Fibroblast of mammary gland (primary cell): ENCODE measurements at regions not wholly inside any gene's neighbourhood (a gene's known extent, or its start where the extent isn't known, plus 50 kb on each side); places are given as distances from the start of the nearest gene placed in this dataset.

Experiments used
- DNase-seq: peaks from one replicate; pipeline ENCODE4 v3.0.0-alpha.2; 2010; ENCODE audit warnings: low read depth
- H3K4me3 ChIP-seq: 2 replicates; pipeline ENCODE4 v1.5.1; 2011; ENCODE audit warnings: low read depth, mild to moderate bottlenecking, low read length, moderate library complexity; ENCODE audit not compliant: control insufficient read depth
- TF ChIP-seq, protein P1 (sequence below): conservative IDR thresholded peaks from 2 replicates; pipeline ENCODE4 v1.5.1; 2011; ENCODE audit warnings: low read depth, low read length, inconsistent platforms; ENCODE audit not compliant: control insufficient read depth, insufficient read depth

GRCh38 chr14:75333606-75334548 lies 55.2 kb downstream of the FOS start:
- no peak overlapping the region for H3K4me3 ChIP-seq
- TF ChIP-seq, protein P1, sequence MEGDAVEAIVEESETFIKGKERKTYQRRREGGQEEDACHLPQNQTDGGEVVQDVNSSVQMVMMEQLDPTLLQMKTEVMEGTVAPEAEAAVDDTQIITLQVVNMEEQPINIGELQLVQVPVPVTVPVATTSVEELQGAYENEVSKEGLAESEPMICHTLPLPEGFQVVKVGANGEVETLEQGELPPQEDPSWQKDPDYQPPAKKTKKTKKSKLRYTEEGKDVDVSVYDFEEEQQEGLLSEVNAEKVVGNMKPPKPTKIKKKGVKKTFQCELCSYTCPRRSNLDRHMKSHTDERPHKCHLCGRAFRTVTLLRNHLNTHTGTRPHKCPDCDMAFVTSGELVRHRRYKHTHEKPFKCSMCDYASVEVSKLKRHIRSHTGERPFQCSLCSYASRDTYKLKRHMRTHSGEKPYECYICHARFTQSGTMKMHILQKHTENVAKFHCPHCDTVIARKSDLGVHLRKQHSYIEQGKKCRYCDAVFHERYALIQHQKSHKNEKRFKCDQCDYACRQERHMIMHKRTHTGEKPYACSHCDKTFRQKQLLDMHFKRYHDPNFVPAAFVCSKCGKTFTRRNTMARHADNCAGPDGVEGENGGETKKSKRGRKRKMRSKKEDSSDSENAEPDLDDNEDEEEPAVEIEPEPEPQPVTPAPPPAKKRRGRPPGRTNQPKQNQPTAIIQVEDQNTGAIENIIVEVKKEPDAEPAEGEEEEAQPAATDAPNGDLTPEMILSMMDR = no peak
- DNase-seq = no peak

DNA sequence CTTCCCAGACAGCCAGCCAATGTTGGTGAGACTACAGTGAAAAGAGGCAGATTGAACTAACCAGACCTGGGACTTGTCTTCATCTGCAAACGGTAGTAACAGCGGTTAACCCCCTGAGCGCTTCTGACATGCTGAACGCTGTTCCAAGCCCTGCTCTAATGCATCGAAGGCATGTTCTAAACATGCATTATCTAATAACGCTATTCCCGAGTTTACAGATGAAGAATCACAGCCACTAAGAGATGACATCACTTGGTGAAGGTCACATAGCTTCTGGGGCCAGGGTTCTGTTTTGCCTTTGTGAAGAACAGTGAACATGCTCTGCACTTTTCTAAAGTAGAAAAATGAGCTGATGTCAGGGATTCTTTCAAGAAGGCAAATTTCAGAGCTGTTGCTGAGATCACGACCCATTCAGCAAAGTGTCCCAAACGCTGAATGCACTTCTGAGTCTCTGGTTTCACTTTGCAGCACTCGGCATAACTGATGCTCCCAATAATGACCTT lies 56.0 kb downstream of the FOS start:
- TF ChIP-seq, protein P1 = no peak
- no peak overlapping the region for H3K4me3 ChIP-seq
- no peak for DNase-seq

DNA sequence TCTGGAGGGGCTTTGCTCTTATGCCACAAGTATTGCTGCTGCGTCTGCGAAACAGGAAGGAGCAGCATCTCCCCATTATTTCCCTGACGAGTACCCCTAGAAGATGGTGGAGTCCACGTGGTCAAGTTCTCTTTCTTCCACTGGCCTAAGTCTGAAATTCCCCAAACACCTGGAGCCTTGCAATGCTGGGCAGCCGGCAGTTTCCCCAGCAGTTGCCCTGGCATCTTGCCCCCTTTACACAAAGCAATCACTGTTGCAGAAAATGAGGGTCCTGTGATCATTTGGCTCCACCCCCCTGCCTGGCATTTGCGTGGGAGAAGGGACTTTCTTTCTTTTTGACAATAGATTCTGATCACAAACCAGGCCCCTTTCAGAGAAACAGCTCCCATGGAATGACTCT lies 56.9 kb downstream of the FOS start:
- no peak for DNase-seq
- no peak overlapping the region for H3K4me3 ChIP-seq
- TF ChIP-seq, protein P1 = no peak

DNA sequence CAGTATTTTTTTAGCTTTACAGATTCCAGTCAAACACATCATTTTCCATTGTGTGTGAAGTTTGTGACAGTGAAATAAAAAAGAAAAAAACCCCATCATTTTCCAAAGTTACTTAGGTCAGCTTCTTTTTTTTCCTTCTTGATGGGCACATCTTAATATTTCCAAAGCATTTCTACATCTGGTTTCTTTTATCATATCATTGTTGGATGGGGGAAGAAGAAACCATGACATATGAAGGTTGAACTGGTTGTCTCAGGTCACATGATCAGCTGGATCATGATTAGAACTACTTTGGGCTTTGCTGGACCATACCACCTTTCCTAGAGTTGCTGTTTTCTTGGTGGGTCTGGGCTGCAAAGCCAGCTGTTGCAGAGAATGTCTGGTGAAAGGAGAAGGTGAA lies 59.8 kb downstream of the FOS start:
- no peak for DNase-seq
- TF ChIP-seq, protein P1 = no peak
- no peak overlapping the region for H3K4me3 ChIP-seq

DNA sequence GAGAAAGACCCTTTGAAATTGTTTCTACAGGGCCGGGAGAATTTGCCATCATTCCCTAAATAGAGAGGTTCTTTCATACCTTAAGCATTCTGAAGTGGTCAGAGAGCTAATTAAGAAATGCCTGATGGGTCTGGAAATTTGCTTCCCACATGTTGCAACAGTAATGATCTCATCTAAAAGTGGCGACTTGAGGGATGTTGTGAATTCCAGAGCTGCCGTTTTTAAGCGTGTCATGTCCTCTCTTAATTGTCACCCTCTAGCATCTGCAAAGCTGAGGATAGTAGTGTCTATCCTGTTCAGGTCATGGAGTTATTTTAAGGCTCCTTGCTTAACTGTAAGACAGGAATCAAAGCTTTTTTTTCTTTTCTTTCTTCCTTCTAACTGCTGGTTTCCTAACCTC lies 60.4 kb downstream of the FOS start:
- TF ChIP-seq, protein P1 = no peak
- DNase-seq = peak; percentile 77
- no peak overlapping the region for H3K4me3 ChIP-seq

- TF ChIP-seq, protein P1 = no peak
- no peak overlapping the region for H3K4me3 ChIP-seq
- peak; percentile 82 for DNase-seq
These were observed 62.3 kb downstream of the FOS start for GRCh38 chr14:75340921-75341320.
